H9 (cell line): ENCODE measurements at regions not wholly inside any gene's neighbourhood (a gene's known extent, or its start where the extent isn't known, plus 50 kb on each side); places are given as distances from the start of the nearest gene placed in this dataset.

ENCODE experiments used
- DNase-seq: peaks from one replicate; pipeline ENCODE4 v3.0.0-alpha.2; 2017
- H2AFZ ChIP-seq: one replicate; pipeline ENCODE4 v1.6.1; 2013; ENCODE audit warnings: mild to moderate bottlenecking, low read length, control low read depth, moderate library complexity
- H2AK5ac ChIP-seq: 2 replicates; pipeline ENCODE4 v1.6.1; 2013; ENCODE audit warnings: low read length, control low read depth, mixed read lengths; ENCODE audit not compliant: insufficient read length
- H2BK120ac ChIP-seq: one replicate; pipeline ENCODE4 v1.6.1; 2013; ENCODE audit warnings: low read depth, mild to moderate bottlenecking, low read length, control low read depth, inconsistent platforms; ENCODE audit not compliant: poor library complexity, severe bottlenecking
- H2BK12ac ChIP-seq: 2 replicates; pipeline ENCODE4 v1.6.1; 2013; ENCODE audit warnings: low read length, control low read depth, mixed read lengths, low read depth; ENCODE audit not compliant: insufficient read length
- H2BK15ac ChIP-seq: 2 replicates; pipeline ENCODE4 v1.6.1; 2013; ENCODE audit warnings: low read depth, low read length, control low read depth
- H2BK20ac ChIP-seq: one replicate; pipeline ENCODE4 v1.6.1; 2013; ENCODE audit warnings: low read depth, mild to moderate bottlenecking, low read length, control low read depth, inconsistent platforms; ENCODE audit not compliant: poor library complexity, severe bottlenecking
- H2BK5ac ChIP-seq: 2 replicates; pipeline ENCODE4 v1.6.1; 2013; ENCODE audit warnings: low read length, control low read depth, mixed read lengths; ENCODE audit not compliant: insufficient read length
- H3K14ac ChIP-seq: 2 replicates; pipeline ENCODE4 v1.6.1; 2013; ENCODE audit warnings: low read length, control low read depth; ENCODE audit not compliant: insufficient read depth
- H3K18ac ChIP-seq: 2 replicates; pipeline ENCODE4 v1.6.1; 2013; ENCODE audit warnings: low read depth, mild to moderate bottlenecking, mixed read lengths, low read length, control low read depth; ENCODE audit not compliant: insufficient read length
- H3K23ac ChIP-seq: 2 replicates; pipeline ENCODE4 v1.6.1; 2013; ENCODE audit warnings: low read length, control low read depth, mixed read lengths, low read depth; ENCODE audit not compliant: insufficient read length
- H3K23me2 ChIP-seq: 2 replicates; pipeline ENCODE4 v1.6.1; 2013; ENCODE audit warnings: low read depth, mild to moderate bottlenecking, mixed read lengths, low read length, control low read depth; ENCODE audit not compliant: insufficient read length, poor library complexity, severe bottlenecking
- H3K27ac ChIP-seq: 2 replicates; pipeline ENCODE4 v1.5.1; 2013; ENCODE audit warnings: low read length, control low read depth, mixed read lengths, low read depth; ENCODE audit not compliant: insufficient read length
- H3K27me3 ChIP-seq: 2 replicates; pipeline ENCODE4 v1.6.1; 2013; ENCODE audit warnings: low read length, control low read depth, inconsistent platforms; ENCODE audit not compliant: insufficient read depth
- H3K4ac ChIP-seq: 2 replicates; pipeline ENCODE4 v1.6.1; 2013; ENCODE audit warnings: low read depth, mild to moderate bottlenecking, control low read depth, inconsistent platforms, low read length, moderate library complexity
- H3K4me1 ChIP-seq: 2 replicates; pipeline ENCODE4 v1.6.1; 2013; ENCODE audit warnings: low read length, control low read depth, inconsistent platforms; ENCODE audit not compliant: insufficient read depth
- H3K4me2 ChIP-seq: 2 replicates; pipeline ENCODE4 v1.6.1; 2013; ENCODE audit warnings: low read length, control low read depth, mixed read lengths; ENCODE audit not compliant: insufficient read length, insufficient read depth
- H3K56ac ChIP-seq: 2 replicates; pipeline ENCODE4 v1.6.1; 2013; ENCODE audit warnings: low read depth, mild to moderate bottlenecking, mixed read lengths, low read length, control low read depth; ENCODE audit not compliant: insufficient read length
- H3K79me1 ChIP-seq: 2 replicates; pipeline ENCODE4 v1.6.1; 2013; ENCODE audit warnings: low read depth, mild to moderate bottlenecking, moderate library complexity, low read length, control low read depth, inconsistent platforms; ENCODE audit not compliant: insufficient read depth, poor library complexity, severe bottlenecking
- H3K79me2 ChIP-seq: 2 replicates; pipeline ENCODE4 v1.6.1; 2013; ENCODE audit warnings: low read length, control low read depth, inconsistent platforms; ENCODE audit not compliant: insufficient read depth
- H3K9ac ChIP-seq: 2 replicates; pipeline ENCODE4 v1.6.1; 2013; ENCODE audit warnings: low read length, control low read depth, mixed read lengths; ENCODE audit not compliant: insufficient read length; ENCODE audit errors: extremely low read depth
- H3K9me3 ChIP-seq: one replicate; pipeline ENCODE4 v1.6.1; 2013; ENCODE audit warnings: low read depth, low read length, inconsistent platforms; ENCODE audit not compliant: control insufficient read depth
- H3T11ph ChIP-seq: one replicate; pipeline ENCODE4 v1.6.1; 2013; ENCODE audit warnings: mild to moderate bottlenecking, low read length, control low read depth, inconsistent platforms
- H4K20me1 ChIP-seq: one replicate; pipeline ENCODE4 v1.6.1; 2013; ENCODE audit not compliant: control insufficient read depth, insufficient read length, insufficient read depth
- H4K5ac ChIP-seq: 2 replicates; pipeline ENCODE4 v1.6.1; 2013; ENCODE audit warnings: low read depth, mild to moderate bottlenecking, mixed read lengths, low read length, control low read depth; ENCODE audit not compliant: insufficient read length
- H4K8ac ChIP-seq: replicated peaks from 2 replicates; pipeline ENCODE4 v1.6.1; 2013; ENCODE audit warnings: low read length, control low read depth, mixed read lengths, low read depth; ENCODE audit not compliant: insufficient read length
- H4K91ac ChIP-seq: 2 replicates; pipeline ENCODE4 v1.6.1; 2013; ENCODE audit warnings: low read depth, mild to moderate bottlenecking, moderate library complexity, mixed read lengths, low read length, control low read depth; ENCODE audit not compliant: insufficient read length
- H3K27ac Mint-ChIP-seq, 3 experiments: 2 replicates in 2 of 3; 3 replicates in 1 of 3; pipeline ENCODE4 v1.8.0; 2020 to 2021; ENCODE audit warnings: mixed read lengths in 3 of 3, mild to moderate bottlenecking in 1 of 3, moderate library complexity in 1 of 3
- H3K27me3 Mint-ChIP-seq: 2 replicates; pipeline ENCODE4 v1.8.0; 2021; ENCODE audit warnings: low read depth, mild to moderate bottlenecking, moderate library complexity, mixed read lengths
- H3K36me3 Mint-ChIP-seq, 3 experiments: 2 replicates in 2 of 3; 3 replicates in 1 of 3; pipeline ENCODE4 v1.8.0; 2020 to 2021; ENCODE audit warnings: low read depth in 3 of 3, mixed read lengths in 3 of 3; ENCODE audit not compliant: insufficient read depth in 1 of 3
- H3K4me1 Mint-ChIP-seq, 2 experiments: 2 replicates each; pipeline ENCODE4 v1.8.0; 2020; ENCODE audit warnings: mixed read lengths in 2 of 2
- H3K4me3 Mint-ChIP-seq, 2 experiments: 2 replicates in 1 of 2; 3 replicates in 1 of 2; pipeline ENCODE4 v1.8.0; 2020 to 2021; ENCODE audit warnings: mild to moderate bottlenecking in 2 of 2, mixed read lengths in 2 of 2, moderate library complexity in 1 of 2
- H3K9me3 Mint-ChIP-seq, 2 experiments: 2 replicates in 1 of 2; 3 replicates in 1 of 2; pipeline ENCODE4 v1.8.0; 2020; ENCODE audit warnings: mild to moderate bottlenecking in 2 of 2, mixed read lengths in 2 of 2, moderate library complexity in 1 of 2
- WGBS: extraction: QIAGEN DNeasy Blood & Tissue Kit; methylation state at CpG from one replicate; pipeline ENCODE4 v1.1.7; 2013; ENCODE audit warnings: missing lambda C conversion rate, low lambda C conversion rate, mixed read lengths; ENCODE audit not compliant: insufficient read length; ENCODE audit errors: extremely low coverage; 5-methylcytosine and 5-hydroxymethylcytosine counted together
- TF ChIP-seq, protein P1 (sequence below): fragments of 200-600 bp; sonication (generic); conservative IDR thresholded peaks from 3 replicates; pipeline ENCODE4 v1.8.0; 2021; ENCODE audit warnings: antibody characterized with exemption, mild to moderate bottlenecking

DNA sequence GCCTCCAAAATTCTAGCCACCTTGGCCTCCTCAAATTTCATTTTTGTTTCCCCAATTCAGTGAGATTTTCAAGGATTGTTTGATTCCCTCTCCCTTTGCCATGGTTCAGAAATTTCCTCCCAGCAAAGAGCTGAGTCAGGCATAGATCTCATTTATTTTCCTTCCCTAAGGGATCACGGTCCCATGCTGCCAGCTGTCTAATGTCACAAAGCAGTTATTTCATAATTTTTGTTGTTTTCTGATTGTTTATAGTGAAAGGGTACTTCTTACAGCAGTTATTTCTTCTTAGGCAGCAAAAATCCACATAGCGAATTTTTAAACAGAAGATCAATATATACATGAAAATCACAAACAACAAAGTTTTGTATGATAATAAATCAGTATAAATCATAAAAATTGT lies 470.5 kb upstream of the MAGEB18 start:
- Histone ChIP-seq H3K79me2 (no peaks in the 10 kb centered on the region), H2AFZ (no peak overlapping the region), H2BK120ac (no peak overlapping the region), H2BK15ac (no peak overlapping the region), H3T11ph (no peak overlapping the region), H3K23ac (no peak overlapping the region), H2AK5ac (no peak overlapping the region), H3K14ac (no peak overlapping the region), H4K20me1 (no peaks in the 10 kb centered on the region), H2BK5ac (no peak overlapping the region), H3K9ac (no peak overlapping the region), H3K79me1 (no peaks in the 10 kb centered on the region), H3K23me2 (no peaks in the 10 kb centered on the region), H3K4ac (no peak overlapping the region), H3K18ac (no peak overlapping the region), H4K5ac (no peak overlapping the region), H3K4me2 (no peak overlapping the region), H4K91ac (no peak overlapping the region), H3K4me1 (no peaks in the 10 kb centered on the region), H3K27ac (no peak overlapping the region), H3K9me3 (peaks cover 21% of the 10 kb centered on the region), H2BK12ac (no peak overlapping the region), H3K56ac (no peak overlapping the region), H4K8ac (no peak overlapping the region), H3K27me3 (no peaks in the 10 kb centered on the region), H2BK20ac (no peak overlapping the region)
- Mint-ChIP-seq H3K4me1 (no peaks in the 10 kb centered on the region), H3K27ac (no peak overlapping the region), H3K9me3 (peaks cover 32 to 47% of the 10 kb centered on the region in 2 experiments), H3K36me3 (no peaks in the 10 kb centered on the region; a peak in 1 of 7 replicates), H3K4me3 (no peak overlapping the region), H3K27me3 (no peaks in the 10 kb centered on the region)
- WGBS, result no CpG with 5 or more reads among the region's 2 CpGs
- DNase-seq, result no peak
- TF ChIP-seq, protein P1, sequence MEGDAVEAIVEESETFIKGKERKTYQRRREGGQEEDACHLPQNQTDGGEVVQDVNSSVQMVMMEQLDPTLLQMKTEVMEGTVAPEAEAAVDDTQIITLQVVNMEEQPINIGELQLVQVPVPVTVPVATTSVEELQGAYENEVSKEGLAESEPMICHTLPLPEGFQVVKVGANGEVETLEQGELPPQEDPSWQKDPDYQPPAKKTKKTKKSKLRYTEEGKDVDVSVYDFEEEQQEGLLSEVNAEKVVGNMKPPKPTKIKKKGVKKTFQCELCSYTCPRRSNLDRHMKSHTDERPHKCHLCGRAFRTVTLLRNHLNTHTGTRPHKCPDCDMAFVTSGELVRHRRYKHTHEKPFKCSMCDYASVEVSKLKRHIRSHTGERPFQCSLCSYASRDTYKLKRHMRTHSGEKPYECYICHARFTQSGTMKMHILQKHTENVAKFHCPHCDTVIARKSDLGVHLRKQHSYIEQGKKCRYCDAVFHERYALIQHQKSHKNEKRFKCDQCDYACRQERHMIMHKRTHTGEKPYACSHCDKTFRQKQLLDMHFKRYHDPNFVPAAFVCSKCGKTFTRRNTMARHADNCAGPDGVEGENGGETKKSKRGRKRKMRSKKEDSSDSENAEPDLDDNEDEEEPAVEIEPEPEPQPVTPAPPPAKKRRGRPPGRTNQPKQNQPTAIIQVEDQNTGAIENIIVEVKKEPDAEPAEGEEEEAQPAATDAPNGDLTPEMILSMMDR, result no peak
